ENCODE measurements at regions not wholly inside any gene's neighbourhood (a gene's known extent, or its start where the extent isn't known, plus 50 kb on each side); places are given as distances from the start of the nearest gene placed in this dataset.
A peak's percentile ranks its signal among the peaks of the same experiment; 100 is the strongest.

DNA sequence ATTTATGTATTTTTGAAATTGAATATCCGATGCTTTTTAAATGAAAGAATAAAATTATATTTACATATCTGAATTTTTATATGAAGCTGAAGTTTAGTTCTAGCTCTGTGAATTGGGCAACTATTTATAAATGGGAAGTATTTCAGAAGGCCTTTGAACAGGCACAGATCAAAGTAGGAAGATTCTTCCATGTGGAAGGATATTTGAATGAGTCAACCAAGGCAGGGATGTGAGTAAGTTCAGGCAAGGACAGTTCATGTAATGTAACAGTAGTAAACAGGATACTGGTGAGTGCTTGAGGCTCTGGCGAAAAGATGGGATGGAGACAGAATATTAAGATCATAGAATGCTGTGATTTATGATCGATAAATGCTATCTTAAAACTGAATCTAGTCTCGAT lies 417.8 kb upstream of the CCDC179 start:
- no peaks in the 10 kb centered on the region for H3K36me3 ChIP-seq (ENCODE audit: control insufficient read depth in 1 of 2, insufficient read depth in 2 of 2, low read depth in 1 of 2, low read length in 2 of 2)
- no peak overlapping the region for H3K4me2 ChIP-seq (ENCODE audit: low read length, poor library complexity, severe bottlenecking)
- H3K27ac ChIP-seq (ENCODE audit: low read length, poor library complexity, severe bottlenecking), result no peak overlapping the region
- no peak overlapping the region for H3K9ac ChIP-seq (ENCODE audit: low read length)
- H3K9me3 ChIP-seq (ENCODE audit: control insufficient read depth, low read length), result no peaks in the 10 kb centered on the region
- no peak overlapping the region for H3K4me3 ChIP-seq (ENCODE audit: insufficient read depth in 1 of 2, low read depth in 1 of 2, low read length in 2 of 2)
- H3K14ac ChIP-seq (ENCODE audit: low read length in 2 of 2), result no peak overlapping the region
- H2BK120ac ChIP-seq (ENCODE audit: low read depth, low read length), result no peak overlapping the region
- H2BK15ac ChIP-seq (ENCODE audit: low read depth, poor library complexity, severe bottlenecking), result no peak overlapping the region
- WGBS, result 16% methylated on average over 1 of the region's 4 CpGs
- H2AFZ ChIP-seq (ENCODE audit: low read depth, low read length), result no peak overlapping the region
- H3K23ac ChIP-seq (ENCODE audit: low read length in 2 of 2), result no peak overlapping the region
- DNase-seq, result peak; percentile 53
- H3K27me3 ChIP-seq (ENCODE audit: control insufficient read depth in 1 of 2, insufficient read depth in 1 of 2, low read length in 2 of 2), result no peaks in the 10 kb centered on the region
- no peak overlapping the region for H2BK5ac ChIP-seq (ENCODE audit: low read depth, low read length, poor library complexity, severe bottlenecking)
- no peak overlapping the region for H2BK12ac ChIP-seq (ENCODE audit: low read length in 2 of 2)
- H4K8ac ChIP-seq (ENCODE audit: low read length), result no peak overlapping the region
- no peak overlapping the region for H2AK5ac ChIP-seq (ENCODE audit: low read length, severe bottlenecking)
- no peaks in the 10 kb centered on the region for H3K79me1 ChIP-seq (replicated peaks; ENCODE audit: low read length, poor library complexity, severe bottlenecking)
- H3K4me1 ChIP-seq (ENCODE audit: control insufficient read depth, insufficient read depth, low read depth, low read length), result no peaks in the 10 kb centered on the region
- no peak overlapping the region for H4K91ac ChIP-seq (ENCODE audit: low read length)
- H3K18ac ChIP-seq (ENCODE audit: low read depth in 1 of 2, low read length in 2 of 2), result no peak overlapping the region
- H3K4ac ChIP-seq (ENCODE audit: low read depth in 1 of 2, low read length in 2 of 2), result no peak overlapping the region

GRCh38 chr11:23280088-23280487 lies 419.8 kb upstream of the CCDC179 start:
- no peak overlapping the region for H3K18ac ChIP-seq (ENCODE audit: low read depth in 1 of 2, low read length in 2 of 2)
- WGBS, result 48% methylated on average over 2 of the region's 2 CpGs
- H2BK15ac ChIP-seq (ENCODE audit: low read depth, poor library complexity, severe bottlenecking), result no peak overlapping the region
- H2AK5ac ChIP-seq (ENCODE audit: low read length, severe bottlenecking), result no peak overlapping the region
- DNase-seq, result peak; percentile 68
- H3K27me3 ChIP-seq (ENCODE audit: control insufficient read depth in 1 of 2, insufficient read depth in 1 of 2, low read length in 2 of 2), result no peaks in the 10 kb centered on the region
- H3K4me1 ChIP-seq (ENCODE audit: control insufficient read depth, insufficient read depth, low read depth, low read length), result no peaks in the 10 kb centered on the region
- H3K27ac ChIP-seq (ENCODE audit: low read length, poor library complexity, severe bottlenecking), result no peak overlapping the region
- no peak overlapping the region for H2BK5ac ChIP-seq (ENCODE audit: low read depth, low read length, poor library complexity, severe bottlenecking)
- no peak overlapping the region for H3K14ac ChIP-seq (ENCODE audit: low read length in 2 of 2)
- H3K4me3 ChIP-seq (ENCODE audit: insufficient read depth in 1 of 2, low read depth in 1 of 2, low read length in 2 of 2), result no peak overlapping the region
- no peak overlapping the region for H2BK120ac ChIP-seq (ENCODE audit: low read depth, low read length)
- H2BK12ac ChIP-seq (ENCODE audit: low read length in 2 of 2), result no peak overlapping the region
- H3K79me1 ChIP-seq (replicated peaks; ENCODE audit: low read length, poor library complexity, severe bottlenecking), result no peaks in the 10 kb centered on the region
- no peaks in the 10 kb centered on the region for H3K36me3 ChIP-seq (ENCODE audit: control insufficient read depth in 1 of 2, insufficient read depth in 2 of 2, low read depth in 1 of 2, low read length in 2 of 2)
- H4K91ac ChIP-seq (ENCODE audit: low read length), result no peak overlapping the region
- H3K4ac ChIP-seq (ENCODE audit: low read depth in 1 of 2, low read length in 2 of 2), result no peak overlapping the region
- no peak overlapping the region for H3K9ac ChIP-seq (ENCODE audit: low read length)
- no peak overlapping the region for H3K4me2 ChIP-seq (ENCODE audit: low read length, poor library complexity, severe bottlenecking)
- H3K23ac ChIP-seq (ENCODE audit: low read length in 2 of 2), result no peak overlapping the region
- H4K8ac ChIP-seq (ENCODE audit: low read length), result no peak overlapping the region
- no peak overlapping the region for H2AFZ ChIP-seq (ENCODE audit: low read depth, low read length)
- H3K9me3 ChIP-seq (ENCODE audit: control insufficient read depth, low read length), result no peaks in the 10 kb centered on the region

- no peak overlapping the region for H3K4me3 ChIP-seq (ENCODE audit: insufficient read depth in 1 of 2, low read depth in 1 of 2, low read length in 2 of 2)
- H3K4me2 ChIP-seq (ENCODE audit: low read length, poor library complexity, severe bottlenecking), result no peak overlapping the region
- no peak overlapping the region for H3K27ac ChIP-seq (ENCODE audit: low read length, poor library complexity, severe bottlenecking)
- H2BK15ac ChIP-seq (ENCODE audit: low read depth, poor library complexity, severe bottlenecking), result no peak overlapping the region
- no peak overlapping the region for H4K91ac ChIP-seq (ENCODE audit: low read length)
- H3K23ac ChIP-seq (ENCODE audit: low read length in 2 of 2), result no peak overlapping the region
- WGBS, result no CpG with 5 or more reads among the region's 1 CpG
- H2AFZ ChIP-seq (ENCODE audit: low read depth, low read length), result no peak overlapping the region
- H2AK5ac ChIP-seq (ENCODE audit: low read length, severe bottlenecking), result no peak overlapping the region
- no peaks in the 10 kb centered on the region for H3K4me1 ChIP-seq (ENCODE audit: control insufficient read depth, insufficient read depth, low read depth, low read length)
- H3K9ac ChIP-seq (ENCODE audit: low read length), result no peak overlapping the region
- no peak overlapping the region for H3K4ac ChIP-seq (ENCODE audit: low read depth in 1 of 2, low read length in 2 of 2)
- H2BK120ac ChIP-seq (ENCODE audit: low read depth, low read length), result no peak overlapping the region
- no peaks in the 10 kb centered on the region for H3K79me1 ChIP-seq (replicated peaks; ENCODE audit: low read length, poor library complexity, severe bottlenecking)
- H2BK5ac ChIP-seq (ENCODE audit: low read depth, low read length, poor library complexity, severe bottlenecking), result no peak overlapping the region
- H3K9me3 ChIP-seq (ENCODE audit: control insufficient read depth, low read length), result no peaks in the 10 kb centered on the region
- no peak overlapping the region for H3K14ac ChIP-seq (ENCODE audit: low read length in 2 of 2)
- no peaks in the 10 kb centered on the region for H3K27me3 ChIP-seq (ENCODE audit: control insufficient read depth in 1 of 2, insufficient read depth in 1 of 2, low read length in 2 of 2)
- H2BK12ac ChIP-seq (ENCODE audit: low read length in 2 of 2), result no peak overlapping the region
- H3K36me3 ChIP-seq (ENCODE audit: control insufficient read depth in 1 of 2, insufficient read depth in 2 of 2, low read depth in 1 of 2, low read length in 2 of 2), result no peaks in the 10 kb centered on the region
- no peak overlapping the region for H4K8ac ChIP-seq (ENCODE audit: low read length)
- DNase-seq, result no peak
- no peak overlapping the region for H3K18ac ChIP-seq (ENCODE audit: low read depth in 1 of 2, low read length in 2 of 2)
These were observed 423.4 kb upstream of the CCDC179 start for GRCh38 chr11:23283666-23284065.

- no peak overlapping the region for H3K14ac ChIP-seq (ENCODE audit: low read length in 2 of 2)
- H4K91ac ChIP-seq (ENCODE audit: low read length), result no peak overlapping the region
- no peak overlapping the region for H3K27ac ChIP-seq (ENCODE audit: low read length, poor library complexity, severe bottlenecking)
- H2BK5ac ChIP-seq (ENCODE audit: low read depth, low read length, poor library complexity, severe bottlenecking), result no peak overlapping the region
- no peak overlapping the region for H3K4me2 ChIP-seq (ENCODE audit: low read length, poor library complexity, severe bottlenecking)
- H2AFZ ChIP-seq (ENCODE audit: low read depth, low read length), result no peak overlapping the region
- H3K4ac ChIP-seq (ENCODE audit: low read depth in 1 of 2, low read length in 2 of 2), result no peak overlapping the region
- peak; percentile 40 for DNase-seq
- H3K36me3 ChIP-seq (ENCODE audit: control insufficient read depth in 1 of 2, insufficient read depth in 2 of 2, low read depth in 1 of 2, low read length in 2 of 2), result no peaks in the 10 kb centered on the region
- no peak overlapping the region for H3K23ac ChIP-seq (ENCODE audit: low read length in 2 of 2)
- H3K18ac ChIP-seq (ENCODE audit: low read depth in 1 of 2, low read length in 2 of 2), result no peak overlapping the region
- H3K79me1 ChIP-seq (replicated peaks; ENCODE audit: low read length, poor library complexity, severe bottlenecking), result no peaks in the 10 kb centered on the region
- H2BK15ac ChIP-seq (ENCODE audit: low read depth, poor library complexity, severe bottlenecking), result no peak overlapping the region
- H3K9ac ChIP-seq (ENCODE audit: low read length), result no peak overlapping the region
- H3K4me1 ChIP-seq (ENCODE audit: control insufficient read depth, insufficient read depth, low read depth, low read length), result no peaks in the 10 kb centered on the region
- no peak overlapping the region for H4K8ac ChIP-seq (ENCODE audit: low read length)
- no peak overlapping the region for H3K4me3 ChIP-seq (ENCODE audit: insufficient read depth in 1 of 2, low read depth in 1 of 2, low read length in 2 of 2)
- no peak overlapping the region for H2AK5ac ChIP-seq (ENCODE audit: low read length, severe bottlenecking)
- H2BK12ac ChIP-seq (ENCODE audit: low read length in 2 of 2), result no peak overlapping the region
- H3K27me3 ChIP-seq (ENCODE audit: control insufficient read depth in 1 of 2, insufficient read depth in 1 of 2, low read length in 2 of 2), result no peaks in the 10 kb centered on the region
- H2BK120ac ChIP-seq (ENCODE audit: low read depth, low read length), result no peak overlapping the region
- H3K9me3 ChIP-seq (ENCODE audit: control insufficient read depth, low read length), result no peaks in the 10 kb centered on the region
These were observed 424.4 kb upstream of the CCDC179 start for GRCh38 chr11:23284631-23285030.
